ENCODE measurements at regions not wholly inside any gene's neighbourhood (a gene's known extent, or its start where the extent isn't known, plus 50 kb on each side); places are given as distances from the start of the nearest gene placed in this dataset.

GRCh38 chr5:159682623-159683022, 233.7 kb upstream of the ADRA1B start:
- TF ChIP-seq CTCF (IDR thresholded peaks at IDR 0.05; ENCODE audit: poor library complexity) (no peak), EZH2 (IDR thresholded peaks at IDR 0.05; ENCODE audit: borderline replicate concordance) (no peak)

Data from hepatocyte (in vitro differentiated cells).